SK-N-SH treated with all-trans-retinoic acid at 6 μM for 48 hours (cell line): ENCODE measurements at regions not wholly inside any gene's neighbourhood (a gene's known extent, or its start where the extent isn't known, plus 50 kb on each side); places are given as distances from the start of the nearest gene placed in this dataset.
A peak's percentile ranks its signal among the peaks of the same experiment; 100 is the strongest.
"Not testable (repeated sequence)": the region's sequence is repeated elsewhere in the genome, so short reads cannot be mapped to it uniquely, and the experiment has no call there.

Source experiments
- ATAC-seq: fragments of 200-7000 bp; cut with Tn5 transposase; 3 replicates; pipeline ENCODE4 v1.9.1; 2020; ENCODE audit warnings: mild to moderate bottlenecking, moderate library complexity
- ARNTL ChIP-seq: fragments of 450-650 bp; formaldehyde crosslinking; IDR thresholded peaks from 2 replicates; pipeline ENCODE4 v1.5.0; 2020; ENCODE audit warnings: low read depth, mild to moderate bottlenecking, moderate library complexity, borderline replicate concordance
- BACH2 ChIP-seq: fragments of 250-450 bp; sonication (Bioruptor Pico); IDR thresholded peaks from 2 replicates; pipeline ENCODE4 v1.9.0; 2021; ENCODE audit warnings: mild to moderate bottlenecking, borderline replicate concordance
- CREB5 ChIP-seq: fragments of 250-450 bp; sonication (Bioruptor Pico); IDR thresholded peaks from 2 replicates; pipeline ENCODE4 v1.5.1; 2020; ENCODE audit warnings: low read depth, mild to moderate bottlenecking, moderate library complexity
- CSDC2 ChIP-seq: fragments of 250-450 bp; sonication (Bioruptor Pico); IDR thresholded peaks from 2 replicates; pipeline ENCODE4 v1.5.0; 2020; ENCODE audit warnings: mild to moderate bottlenecking, moderate library complexity
- CSRNP3 ChIP-seq: fragments of 250-450 bp; sonication (Bioruptor Pico); IDR thresholded peaks from 2 replicates; pipeline ENCODE4 v1.5.1; 2021; ENCODE audit warnings: mild to moderate bottlenecking, moderate library complexity
- ESRRG ChIP-seq: fragments of 250-450 bp; sonication (Bioruptor Pico); IDR thresholded peaks from 2 replicates; pipeline ENCODE4 v1.6.1; 2021; ENCODE audit warnings: mild to moderate bottlenecking
- GLIS3 ChIP-seq: fragments of 250-450 bp; sonication (Bioruptor Pico); IDR thresholded peaks from 2 replicates; pipeline ENCODE4 v1.5.0; 2020; ENCODE audit warnings: mild to moderate bottlenecking, moderate library complexity
- OSR1 ChIP-seq: fragments of 250-450 bp; sonication (Bioruptor Pico); IDR thresholded peaks from 2 replicates; pipeline ENCODE4 v1.8.0; 2022; ENCODE audit warnings: moderate library complexity, mild to moderate bottlenecking, inconsistent platforms
- PPARA ChIP-seq: fragments of 250-450 bp; sonication (Bioruptor Pico); IDR thresholded peaks from 2 replicates; pipeline ENCODE4 v1.5.0; 2020; ENCODE audit warnings: mild to moderate bottlenecking, borderline replicate concordance
- RARB ChIP-seq: fragments of 250-450 bp; sonication (Bioruptor Pico); IDR thresholded peaks from 2 replicates; pipeline ENCODE4 v1.8.0; 2021; ENCODE audit warnings: mild to moderate bottlenecking, moderate library complexity
- SNAI2 ChIP-seq: fragments of 250-450 bp; sonication (Bioruptor Pico); IDR thresholded peaks from 2 replicates; pipeline ENCODE4 v1.5.0; 2020; ENCODE audit warnings: mild to moderate bottlenecking, moderate library complexity
- TCF4 ChIP-seq: fragments of 250-450 bp; sonication (Bioruptor Pico); IDR thresholded peaks from 2 replicates; pipeline ENCODE4 v1.8.0; 2021; ENCODE audit warnings: mild to moderate bottlenecking, moderate library complexity, borderline replicate concordance
- TOX ChIP-seq: fragments of 250-450 bp; sonication (Bioruptor Pico); IDR thresholded peaks from 2 replicates; pipeline ENCODE4 v1.8.0; 2021; ENCODE audit warnings: mild to moderate bottlenecking, moderate library complexity, borderline replicate concordance
- TSHZ2 ChIP-seq: fragments of 250-450 bp; sonication (Bioruptor Pico); IDR thresholded peaks from 2 replicates; pipeline ENCODE4 v1.5.0; 2020; ENCODE audit warnings: mild to moderate bottlenecking, moderate library complexity
- ZC3H10 ChIP-seq: fragments of 250-450 bp; sonication (Bioruptor Pico); IDR thresholded peaks from 2 replicates; pipeline ENCODE4 v1.5.1; 2021; ENCODE audit warnings: mild to moderate bottlenecking, moderate library complexity
- ZFP3 ChIP-seq: fragments of 250-450 bp; sonication (Bioruptor Pico); IDR thresholded peaks from 2 replicates; pipeline ENCODE4 v1.5.0; 2020; ENCODE audit warnings: mild to moderate bottlenecking, moderate library complexity
- ZFP30 ChIP-seq: fragments of 450-650 bp; formaldehyde crosslinking; IDR thresholded peaks from 2 replicates; pipeline ENCODE4 v1.5.0; 2022; ENCODE audit warnings: mild to moderate bottlenecking, moderate library complexity
- ZNF565 ChIP-seq: fragments of 450-650 bp; formaldehyde crosslinking; conservative IDR thresholded peaks from 2 replicates; pipeline ENCODE4 v1.5.0; 2020; ENCODE audit warnings: low read depth, mild to moderate bottlenecking, moderate library complexity
- ZNF70 ChIP-seq: fragments of 450-650 bp; formaldehyde crosslinking; IDR thresholded peaks from 2 replicates; pipeline ENCODE4 v1.5.0; 2020; ENCODE audit warnings: mild to moderate bottlenecking, moderate library complexity
- ZNF8 ChIP-seq: fragments of 450-650 bp; formaldehyde crosslinking; IDR thresholded peaks from 2 replicates; pipeline ENCODE4 v1.5.0; 2020; ENCODE audit warnings: mild to moderate bottlenecking, moderate library complexity
- TF ChIP-seq, protein P1 (sequence below): fragments of 250-450 bp; sonication (Bioruptor Pico); IDR thresholded peaks from 2 replicates; pipeline ENCODE4 v1.8.0; 2021; ENCODE audit warnings: low read depth, mild to moderate bottlenecking, moderate library complexity, borderline replicate concordance

DNA sequence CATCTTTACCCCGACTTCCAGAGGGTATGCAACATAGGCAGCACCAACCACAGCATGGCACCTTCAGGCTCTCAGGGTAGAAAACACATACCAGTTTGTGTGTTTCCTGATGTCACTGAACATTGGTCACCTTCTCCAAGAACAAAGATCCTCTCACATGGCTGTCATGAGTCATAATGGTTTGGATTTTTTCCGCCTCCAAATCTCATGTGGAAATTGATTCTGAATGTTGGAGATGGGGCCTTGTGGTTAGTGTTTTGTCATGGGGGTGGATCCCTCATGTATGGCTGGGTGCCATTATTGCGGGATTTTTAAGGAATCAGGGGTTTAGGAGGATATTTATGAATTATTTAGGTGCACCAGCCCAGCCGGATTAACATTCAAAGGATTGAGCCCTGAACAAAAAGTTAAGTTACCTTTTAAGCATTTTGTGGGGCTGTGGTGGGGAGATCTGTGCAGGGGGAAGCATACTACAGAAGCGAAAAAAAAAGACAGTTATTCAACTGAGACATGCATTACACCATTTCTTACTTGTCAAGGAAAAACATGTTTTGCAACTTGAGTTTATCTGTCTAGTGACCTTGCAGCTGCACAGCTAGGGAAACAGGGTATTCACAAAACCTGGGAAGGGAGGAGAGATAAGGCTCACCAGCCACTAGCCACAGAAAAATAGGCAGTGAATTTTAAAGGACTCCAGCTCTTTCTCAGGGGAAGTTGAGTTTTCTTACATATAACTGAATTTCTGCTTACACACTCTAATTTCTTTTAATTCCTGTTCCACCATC, 774.1 kb upstream of the AUTS2 start (continued):
- TF ChIP-seq BACH2 (CRISPR knock-in tag) (no peak), CREB5 (no peak)

- no peak for TF ChIP-seq ZFP30
- no peak for ATAC-seq
Measured at GRCh38 chr7:68828575-68828974, 769.7 kb upstream of the AUTS2 start.

GRCh38 chr7:68833422-68833821, 764.9 kb upstream of the AUTS2 start:
- ATAC-seq = no peak

DNA sequence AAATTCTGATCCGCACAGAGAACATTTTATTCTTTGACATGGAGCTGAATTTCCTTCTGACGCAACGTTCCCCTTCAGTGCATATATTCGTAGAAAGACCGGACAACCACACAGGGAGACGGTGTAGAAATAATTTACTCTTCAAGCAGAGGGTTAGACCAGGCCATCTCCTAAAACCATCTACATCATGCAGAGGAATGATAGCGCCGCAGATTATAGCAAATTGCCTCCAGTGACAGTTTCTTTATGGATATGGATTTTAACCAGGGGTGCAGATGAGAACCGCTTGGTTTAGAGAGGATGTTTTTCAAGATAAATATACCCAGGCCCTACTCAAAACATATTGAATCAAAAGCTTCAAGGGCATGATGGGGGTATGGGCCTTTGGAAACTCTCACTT, 759.3 kb upstream of the AUTS2 start:
- TF ChIP-seq OSR1 (CRISPR knock-in tag) = no peak
- peak; percentile 31; the same call in 1 of the 2 replicates for TF ChIP-seq TCF4 (CRISPR knock-in tag)
- ATAC-seq = no peak

More at GRCh38 chr7:68833422-68833821, 764.9 kb upstream of the AUTS2 start:
- TF ChIP-seq BACH2 (CRISPR knock-in tag) = no peak

DNA sequence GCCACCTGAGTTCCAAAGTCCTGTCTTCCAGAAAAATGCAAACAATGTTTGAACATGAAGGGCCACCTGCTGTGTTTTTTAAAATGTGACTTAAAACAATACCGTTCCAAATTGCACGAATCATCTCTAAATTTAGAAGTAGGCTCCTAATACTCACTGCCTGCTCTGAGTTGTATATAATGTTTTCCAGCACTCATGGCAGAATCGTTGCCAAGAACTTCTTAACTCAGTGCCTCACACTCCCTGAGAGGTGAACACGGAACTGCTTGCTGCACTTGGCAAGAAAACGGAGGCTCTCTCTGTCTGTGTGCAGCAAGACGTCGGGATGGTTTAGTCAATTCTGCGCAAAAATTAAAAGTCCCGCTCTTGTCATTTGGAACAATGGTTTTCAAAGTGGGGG, 757.3 kb upstream of the AUTS2 start:
- TF ChIP-seq ESRRG (CRISPR knock-in tag) (no peak), TCF4 (CRISPR knock-in tag) (no peak), TOX (CRISPR knock-in tag) (no peak), ZFP3 (CRISPR knock-in tag) (no peak), BACH2 (CRISPR knock-in tag) (no peak), ZNF70 (no peak), ARNTL (CRISPR knock-in tag) (no peak), SNAI2 (no peak), ZC3H10 (CRISPR knock-in tag) (no peak), CREB5 (no peak), CSRNP3 (CRISPR knock-in tag) (no peak), GLIS3 (CRISPR knock-in tag) (no peak)
- no peak for ATAC-seq

GRCh38 chr7:68843985-68844384, 754.3 kb upstream of the AUTS2 start:
- not testable (repeated sequence) for ATAC-seq

- no peak for ATAC-seq
- TF ChIP-seq, protein P1, sequence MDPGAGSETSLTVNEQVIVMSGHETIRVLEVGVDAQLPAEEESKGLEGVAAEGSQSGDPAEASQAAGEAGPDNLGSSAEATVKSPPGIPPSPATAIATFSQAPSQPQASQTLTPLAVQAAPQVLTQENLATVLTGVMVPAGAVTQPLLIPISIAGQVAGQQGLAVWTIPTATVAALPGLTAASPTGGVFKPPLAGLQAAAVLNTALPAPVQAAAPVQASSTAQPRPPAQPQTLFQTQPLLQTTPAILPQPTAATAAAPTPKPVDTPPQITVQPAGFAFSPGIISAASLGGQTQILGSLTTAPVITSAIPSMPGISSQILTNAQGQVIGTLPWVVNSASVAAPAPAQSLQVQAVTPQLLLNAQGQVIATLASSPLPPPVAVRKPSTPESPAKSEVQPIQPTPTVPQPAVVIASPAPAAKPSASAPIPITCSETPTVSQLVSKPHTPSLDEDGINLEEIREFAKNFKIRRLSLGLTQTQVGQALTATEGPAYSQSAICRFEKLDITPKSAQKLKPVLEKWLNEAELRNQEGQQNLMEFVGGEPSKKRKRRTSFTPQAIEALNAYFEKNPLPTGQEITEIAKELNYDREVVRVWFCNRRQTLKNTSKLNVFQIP (CRISPR knock-in tag) = no peak
- TF ChIP-seq CSRNP3 (CRISPR knock-in tag) = no peak
- no peak for TF ChIP-seq CSDC2 (CRISPR knock-in tag)
- TF ChIP-seq PPARA (CRISPR knock-in tag) = no peak
- no peak for TF ChIP-seq BACH2 (CRISPR knock-in tag)
- TF ChIP-seq ESRRG (CRISPR knock-in tag) = no peak
- TF ChIP-seq ZNF565 (CRISPR knock-in tag) = no peak
- TF ChIP-seq TSHZ2 (CRISPR knock-in tag) = no peak
- no peak for TF ChIP-seq RARB (CRISPR knock-in tag)
- TF ChIP-seq ZFP30 = no peak
- TF ChIP-seq ZNF8 (CRISPR knock-in tag) = no peak
Measured at GRCh38 chr7:68846811-68847325, 751.4 kb upstream of the AUTS2 start.
